Psoas muscle (tissue), 7 donors: ENCODE measurements at regions not wholly inside any gene's neighbourhood (a gene's known extent, or its start where the extent isn't known, plus 50 kb on each side); places are given as distances from the start of the nearest gene placed in this dataset.

ENCODE experiments used
- ATAC-seq, 4 donors: fragments of 200-7000 bp; cut with Tn5 transposase; one replicate each; pipeline ENCODE4 v1.9.1; 2020; ENCODE audit warnings: moderate library complexity in 3 of 4, mild to moderate bottlenecking in 2 of 4
- DNase-seq, 2 donors: peaks; one replicate each; pipeline ENCODE4 v3.0.0-alpha.2; 2020
- H3K27ac ChIP-seq: fragments of 200-600 bp; one replicate; pipeline ENCODE4 v1.8.0; 2022
- H3K27me3 ChIP-seq, 3 donors: fragments of 200-600 bp in 1 of 3; one replicate each; pipeline versions ENCODE4 v1.6.1 to v1.8.0; 2013 to 2022; ENCODE audit warnings: low read length in 2 of 3, mild to moderate bottlenecking in 2 of 3, moderate library complexity in 1 of 3; ENCODE audit not compliant: insufficient read depth in 3 of 3
- H3K36me3 ChIP-seq, 2 donors: fragments of 200-600 bp in 1 of 2; one replicate each; pipeline versions ENCODE4 v1.6.1 to v1.8.0; 2013 to 2022; ENCODE audit warnings: low read depth in 1 of 2, mild to moderate bottlenecking in 1 of 2, moderate library complexity in 1 of 2; ENCODE audit not compliant: insufficient read depth in 1 of 2
- H3K4me1 ChIP-seq: fragments of 200-600 bp; one replicate; pipeline ENCODE4 v1.8.0; 2022
- H3K4me3 ChIP-seq: fragments of 200-600 bp; one replicate; pipeline ENCODE4 v1.8.0; 2022; ENCODE audit warnings: mild to moderate bottlenecking
- H3K9me3 ChIP-seq: fragments of 200-600 bp; one replicate; pipeline ENCODE4 v1.8.0; 2022
- CTCF ChIP-seq: fragments of 200-600 bp; IDR thresholded peaks from one replicate; pipeline ENCODE4 v1.8.0; 2022; ENCODE audit warnings: antibody characterized with exemption
- WGBS, 3 donors: extraction: QIAGEN DNeasy Blood & Tissue Kit; methylation state at CpG; one replicate each; pipeline versions ENCODE4 v1.1.6 to v1.1.7; 2013; 5-methylcytosine and 5-hydroxymethylcytosine counted together
- intact Hi-C, 2 donors: fragments of 100-400 bp; cut with DNase I; formaldehyde crosslinking; loops; one replicate each; pipeline versions ENCODE4 v1.11.0 to v1.14.2; 2022
- donor health status: healthy with polysubstance abuse.
- donor health status: DM: no; HTN: no; CAD: no; lungs with moderate emphysema.
- donor health status: Bipolar disorder and iron deficiency.
- donor health status: healthy.
- donor health status: DM: yes; HTN: yes; CAD: no.
- donor health status: DM: no; HTN: no; CAD: no.
- donor health status: DM: yes; HTN: yes; CAD: no.

- no peaks in the 10 kb centered on the region for H3K36me3 ChIP-seq
Measured at GRCh38 chr5:34511915-34512314, 144.2 kb upstream of the RAI14 start.

GRCh38 chr5:34516166-34516565 lies 140.0 kb upstream of the RAI14 start:
- Histone ChIP-seq H3K9me3 (no peaks in the 10 kb centered on the region), H3K27ac (no peak overlapping the region), H3K4me1 (no peaks in the 10 kb centered on the region), H3K27me3 (no peaks in the 10 kb centered on the region), H3K36me3 (no peaks in the 10 kb centered on the region), H3K4me3 (no peak overlapping the region)
- 88 to 96% (median 92%) methylated on average over 1 of the region's 1 CpG for WGBS, 3 donors
- ATAC-seq (no peak), DNase-seq (no peak)
- TF ChIP-seq CTCF = no peak
- intact Hi-C loops = no loop called here

More at GRCh38 chr5:34511915-34512314, 144.2 kb upstream of the RAI14 start:
- no peak overlapping the region for H3K27ac ChIP-seq
- TF ChIP-seq CTCF = no peak
- ATAC-seq (peak in 2 of 4 donors; percentile 26 to 38), DNase-seq (no peak)
- no peaks in the 10 kb centered on the region for H3K27me3 ChIP-seq
- no peak overlapping the region for H3K4me3 ChIP-seq
- no peaks in the 10 kb centered on the region for H3K9me3 ChIP-seq
- WGBS, 3 donors = 31 to 63% (median 43%) methylated on average over 2 of the region's 2 CpGs
- intact Hi-C loops = no loop called here
- no peaks in the 10 kb centered on the region for H3K4me1 ChIP-seq

GRCh38 chr5:34516686-34517085 lies 139.4 kb upstream of the RAI14 start:
- DNase-seq (no peak), ATAC-seq (no peak)
- 82 to 87% (median 86%) methylated on average over 6 of the region's 6 CpGs for WGBS, 3 donors
- Histone ChIP-seq H3K27me3 (no peaks in the 10 kb centered on the region), H3K27ac (no peak overlapping the region), H3K4me1 (no peaks in the 10 kb centered on the region), H3K36me3 (no peaks in the 10 kb centered on the region), H3K9me3 (no peaks in the 10 kb centered on the region), H3K4me3 (no peak overlapping the region)
- no peak for TF ChIP-seq CTCF
- intact Hi-C loops = no loop called here

GRCh38 chr5:34517249-34517648 lies 138.9 kb upstream of the RAI14 start:
- Histone ChIP-seq H3K36me3 (no peaks in the 10 kb centered on the region), H3K27me3 (no peaks in the 10 kb centered on the region), H3K4me1 (no peaks in the 10 kb centered on the region), H3K9me3 (no peaks in the 10 kb centered on the region), H3K27ac (no peak overlapping the region), H3K4me3 (no peak overlapping the region)
- intact Hi-C loops = no loop called here
- ATAC-seq (no peak), DNase-seq (no peak)
- no peak for TF ChIP-seq CTCF
- 19 to 49% (median 35%) methylated on average over 2 of the region's 2 CpGs for WGBS, 3 donors

GRCh38 chr5:34519489-34520220 lies 136.5 kb upstream of the RAI14 start:
- Histone ChIP-seq H3K4me1 (no peaks in the 10 kb centered on the region), H3K36me3 (no peaks in the 10 kb centered on the region), H3K27ac (no peak overlapping the region), H3K9me3 (no peaks in the 10 kb centered on the region), H3K4me3 (no peak overlapping the region), H3K27me3 (no peaks in the 10 kb centered on the region)
- no peak for ATAC-seq
- no peak for DNase-seq
- intact Hi-C loops = loop anchor here (5.0 to 10.0 kb wide), 2 partner anchors 378 to 485 kb away; no protein-coding TSS in a partner anchor
- TF ChIP-seq CTCF = no peak
- WGBS, 3 donors = 29 to 71% (median 30%) methylated on average over 3 of the region's 3 CpGs
